HL-60/S4 treated with retinoic acid at 250 ng/mL for 4 days and 3 days (cell line): ENCODE measurements at regions not wholly inside any gene's neighbourhood (a gene's known extent, or its start where the extent isn't known, plus 50 kb on each side); places are given as distances from the start of the nearest gene placed in this dataset.

ENCODE experiments used
- in situ Hi-C: fragments of 300-500 bp; cut with MboI; formaldehyde crosslinking; loops from 2 replicates; pipeline ENCODE4 v1.7.0; 2022; ENCODE audit warnings: low sequenced_read_pairs

DNA sequence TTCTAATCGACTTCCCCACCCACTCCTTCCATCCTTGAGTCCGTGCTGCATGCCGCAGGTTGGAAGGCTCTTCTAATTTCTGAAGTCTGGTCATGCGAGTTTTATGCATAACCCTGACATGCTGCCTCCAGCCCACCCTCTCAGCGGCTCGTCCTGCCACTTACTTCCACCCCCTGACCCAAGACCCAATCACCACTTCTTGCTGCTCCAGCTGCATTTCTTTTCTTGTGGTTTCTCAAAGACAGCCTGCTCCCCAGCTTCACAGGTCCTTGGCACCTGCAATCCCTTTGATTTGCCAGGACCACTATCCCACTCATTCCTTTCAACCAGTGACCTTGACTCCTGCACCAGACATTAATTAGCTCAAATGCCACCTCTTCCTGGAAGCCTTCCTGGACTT is 486.7 kb downstream of the VRK1 start:
- in situ Hi-C loops = no loop called here

DNA sequence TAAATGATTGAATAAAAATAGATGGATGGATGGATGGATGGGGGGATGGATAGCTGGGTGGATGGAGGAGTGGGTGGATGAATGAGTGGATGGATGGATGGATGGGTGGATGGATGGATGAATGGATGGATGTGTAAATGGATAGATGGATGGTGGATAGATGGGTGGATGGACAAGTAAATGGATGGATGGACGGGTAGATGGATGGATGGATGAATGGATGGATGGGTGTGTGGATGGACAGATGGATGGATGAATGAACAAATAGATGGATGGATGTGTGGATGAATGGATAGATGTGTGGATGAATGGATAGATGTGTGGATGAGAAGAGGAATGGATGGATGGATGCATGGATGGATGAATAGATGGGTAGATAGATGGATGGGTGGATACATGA is 490.8 kb downstream of the VRK1 start:
- in situ Hi-C loops = no loop called here

DNA sequence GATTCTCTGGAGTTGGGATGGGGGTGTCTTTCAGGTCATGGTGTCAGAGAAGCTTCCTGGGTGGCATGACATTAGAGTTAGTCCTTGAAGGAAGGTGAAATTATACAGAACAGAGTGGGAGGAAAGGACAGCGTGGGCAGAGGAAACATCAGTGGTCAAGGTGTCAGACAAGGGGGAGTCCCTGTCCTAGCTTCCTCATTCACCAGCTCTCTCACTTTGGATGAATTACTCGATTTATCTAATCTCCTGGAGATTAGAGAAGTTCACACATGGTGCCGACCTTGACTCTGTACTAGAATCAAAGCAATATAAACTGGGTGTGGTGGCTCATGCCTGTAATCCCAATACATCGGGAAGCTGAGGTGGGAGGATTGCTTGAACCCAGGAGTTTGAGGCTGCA is 492.9 kb downstream of the VRK1 start:
- in situ Hi-C loops = no loop called here

DNA sequence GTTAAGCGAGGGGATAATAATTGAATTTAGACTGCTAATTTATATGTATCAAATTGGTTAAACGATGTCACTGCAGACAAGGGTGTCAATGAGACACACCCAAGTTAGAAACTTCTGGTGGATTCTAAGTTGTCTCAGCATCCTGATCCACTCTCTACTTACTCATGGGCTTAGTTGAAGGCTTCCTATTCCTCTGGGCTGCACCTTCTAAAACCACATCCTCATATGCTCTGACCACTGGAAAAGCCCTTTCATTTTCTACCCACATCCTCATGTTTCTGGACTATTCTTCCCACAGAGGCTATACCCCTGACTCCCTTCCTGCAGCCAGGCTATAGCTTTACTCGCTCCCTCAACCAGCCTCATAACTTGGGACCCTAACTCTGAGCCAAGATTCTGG is 493.8 kb downstream of the VRK1 start:
- in situ Hi-C loops = no loop called here

DNA sequence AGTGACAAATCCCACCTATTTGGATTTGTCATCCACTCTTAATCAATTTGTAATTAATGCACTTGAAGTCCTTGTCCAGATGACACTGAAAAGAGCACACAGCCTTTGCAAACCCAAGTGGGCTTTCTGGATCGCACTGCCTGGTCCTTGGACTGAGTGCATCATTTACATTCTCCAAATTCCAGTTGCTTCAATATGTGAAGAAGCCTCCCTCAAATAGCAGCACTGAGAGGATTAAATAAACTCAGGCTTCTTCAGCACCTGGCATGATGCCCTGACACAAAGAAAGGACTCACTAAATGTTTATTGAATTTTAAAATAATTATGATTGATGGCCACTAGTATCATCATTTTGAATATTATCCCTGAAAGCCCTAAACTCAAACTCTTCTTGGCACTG is 496.5 kb downstream of the VRK1 start:
- in situ Hi-C loops = no loop called here

DNA sequence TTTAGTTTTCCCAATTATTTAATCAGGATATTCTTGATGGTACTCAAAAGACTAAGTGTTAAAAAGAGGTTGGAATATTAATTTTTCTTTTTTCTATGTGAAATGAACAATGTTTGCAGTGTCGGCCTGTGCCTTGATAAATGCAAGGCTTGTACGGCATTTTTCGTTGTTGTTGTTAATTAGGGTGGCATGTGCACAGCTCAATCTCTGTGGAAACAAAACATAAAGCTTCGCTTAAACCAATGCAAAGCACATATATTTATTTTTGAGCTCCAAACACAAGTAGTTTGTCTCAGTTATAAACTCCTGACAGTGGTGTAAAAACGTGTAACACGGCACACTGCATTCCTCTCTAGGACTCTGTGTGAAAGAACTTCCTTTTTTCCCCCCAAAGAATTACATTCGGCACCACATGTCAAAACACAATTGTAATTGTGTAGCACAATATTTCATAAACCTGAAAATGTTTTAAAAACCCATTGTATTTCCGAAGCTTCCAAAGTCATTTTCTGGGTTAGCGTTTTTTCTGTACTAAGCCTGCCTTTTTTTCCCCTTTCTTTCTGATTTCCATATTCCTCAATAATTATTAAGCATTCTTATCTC is 498.0 kb downstream of the VRK1 start:
- in situ Hi-C loops = no loop called here

DNA sequence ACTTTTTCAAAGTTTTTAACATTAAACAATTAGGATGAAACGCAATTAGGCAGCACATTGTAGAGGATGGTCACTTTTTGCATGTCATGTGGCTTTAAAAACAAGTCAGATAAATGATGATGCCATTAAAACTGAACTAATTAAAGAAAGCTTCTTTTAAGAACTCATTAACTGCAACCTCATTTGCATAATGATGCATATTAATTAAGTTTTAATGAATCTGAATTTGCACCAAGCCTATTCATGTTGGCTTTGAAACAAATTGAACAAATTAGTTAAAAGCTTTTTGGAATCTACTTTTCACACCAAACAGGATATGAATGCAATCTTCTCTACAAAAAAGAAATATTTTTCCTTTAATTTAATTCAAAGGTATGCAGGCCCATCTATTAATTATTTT is 499.0 kb downstream of the VRK1 start:
- in situ Hi-C loops = no loop called here

DNA sequence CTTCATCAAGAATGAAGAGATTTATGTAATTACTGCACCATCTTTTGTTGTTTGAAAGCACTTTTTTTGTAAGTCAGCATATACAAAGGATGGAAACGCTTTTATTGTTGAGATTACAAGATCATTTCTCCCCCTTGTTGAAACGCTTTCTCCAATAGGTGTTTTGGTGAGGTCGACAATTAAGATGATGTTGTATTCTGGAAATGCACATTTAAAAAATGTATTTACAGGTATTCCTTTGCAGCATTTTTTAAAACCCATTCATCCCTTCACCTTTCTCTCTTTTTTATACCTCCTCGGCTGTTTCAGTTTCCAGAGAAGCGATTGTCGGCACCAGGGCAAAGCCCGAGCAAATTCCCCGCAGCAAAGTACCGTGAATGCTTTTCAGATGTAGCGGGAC is 499.9 kb downstream of the VRK1 start:
- in situ Hi-C loops = no loop called here

DNA sequence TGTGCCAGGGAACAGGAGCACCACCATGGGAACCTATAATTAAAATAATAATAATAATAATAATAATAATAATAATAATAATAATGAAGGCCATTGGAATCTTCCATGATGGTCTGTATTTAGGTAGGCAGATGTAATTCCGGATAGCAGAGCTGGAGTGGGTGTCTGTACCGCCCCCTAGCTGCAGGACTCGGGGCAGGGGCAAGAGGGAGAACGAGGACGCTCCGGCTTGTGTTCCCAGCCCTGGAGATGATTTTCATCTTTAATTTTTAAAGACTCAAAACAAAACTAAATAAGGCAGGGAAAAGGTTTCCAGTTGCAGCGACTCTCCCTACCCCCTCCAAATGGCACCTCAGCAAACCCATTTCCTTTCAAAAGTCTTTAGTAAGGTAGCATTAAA is 501.1 kb downstream of the VRK1 start:
- in situ Hi-C loops = no loop called here

DNA sequence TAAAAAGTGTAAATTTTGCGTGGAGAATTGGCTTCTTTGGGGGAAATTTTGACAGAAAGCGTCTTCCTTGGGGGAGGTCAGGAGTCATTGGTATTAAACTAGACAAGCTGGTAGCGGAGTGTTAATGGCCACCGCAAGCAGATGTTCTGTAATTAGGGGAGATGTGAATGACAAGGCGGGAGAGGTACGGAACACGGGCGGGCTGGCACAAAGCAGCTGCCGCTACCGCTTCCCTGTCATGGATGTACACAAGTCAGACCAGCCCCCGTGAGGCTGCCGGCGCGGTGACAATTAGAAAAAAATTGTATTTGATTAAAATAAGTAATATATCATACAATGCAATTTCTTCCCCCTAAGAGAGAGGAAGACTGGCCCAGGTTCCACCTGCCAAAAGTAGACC is 501.6 kb downstream of the VRK1 start:
- in situ Hi-C loops = no loop called here

DNA sequence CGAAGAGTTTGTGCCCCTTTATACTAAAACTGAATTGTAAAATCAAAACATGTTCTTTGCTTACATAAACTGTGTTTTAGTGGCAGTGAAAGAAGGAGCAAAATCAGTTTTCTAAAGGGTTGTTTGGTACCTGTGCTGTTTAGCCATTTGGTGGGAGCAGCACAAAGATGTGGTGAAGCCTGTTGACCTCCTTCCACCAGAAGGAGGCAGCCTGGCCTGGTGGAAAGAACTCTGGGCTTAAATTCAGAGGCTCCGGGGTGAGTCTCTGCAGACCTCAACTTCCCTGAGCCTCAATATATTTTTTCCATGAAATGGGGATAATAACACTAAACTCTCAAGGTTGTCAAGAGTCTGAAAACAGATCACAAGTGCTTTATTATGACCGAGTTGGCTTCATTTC is 502.5 kb downstream of the VRK1 start:
- in situ Hi-C loops = no loop called here

DNA sequence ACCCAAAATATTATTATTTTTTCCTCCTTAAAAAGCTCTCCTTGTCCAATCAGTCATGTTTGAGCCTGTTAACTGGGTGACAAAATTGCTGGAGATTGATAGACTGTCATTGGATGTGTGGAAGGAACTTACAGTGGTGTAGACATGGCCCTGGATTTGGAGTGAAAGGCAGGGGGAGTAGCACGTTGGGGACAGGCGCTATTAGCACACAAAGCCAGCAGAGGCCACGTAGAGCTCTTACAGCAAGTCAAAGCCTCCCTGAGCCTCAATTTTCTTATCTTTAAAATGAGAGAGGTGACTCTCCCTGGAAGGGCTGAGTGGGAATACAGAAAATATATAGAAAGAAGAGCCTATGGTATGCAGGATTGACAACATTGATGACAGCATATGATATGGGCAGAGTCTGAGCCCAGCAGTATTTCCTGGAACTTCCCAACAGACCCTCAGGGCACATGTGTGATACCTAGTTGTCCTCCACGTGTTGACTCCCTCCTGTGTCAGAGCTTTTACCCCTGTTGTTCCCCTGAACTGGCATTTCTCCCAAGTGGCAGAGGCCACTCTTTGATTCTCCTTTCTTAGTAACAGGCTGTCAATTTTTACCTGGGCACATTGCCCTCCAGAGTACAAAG is 504.9 kb downstream of the VRK1 start:
- in situ Hi-C loops = no loop called here

DNA sequence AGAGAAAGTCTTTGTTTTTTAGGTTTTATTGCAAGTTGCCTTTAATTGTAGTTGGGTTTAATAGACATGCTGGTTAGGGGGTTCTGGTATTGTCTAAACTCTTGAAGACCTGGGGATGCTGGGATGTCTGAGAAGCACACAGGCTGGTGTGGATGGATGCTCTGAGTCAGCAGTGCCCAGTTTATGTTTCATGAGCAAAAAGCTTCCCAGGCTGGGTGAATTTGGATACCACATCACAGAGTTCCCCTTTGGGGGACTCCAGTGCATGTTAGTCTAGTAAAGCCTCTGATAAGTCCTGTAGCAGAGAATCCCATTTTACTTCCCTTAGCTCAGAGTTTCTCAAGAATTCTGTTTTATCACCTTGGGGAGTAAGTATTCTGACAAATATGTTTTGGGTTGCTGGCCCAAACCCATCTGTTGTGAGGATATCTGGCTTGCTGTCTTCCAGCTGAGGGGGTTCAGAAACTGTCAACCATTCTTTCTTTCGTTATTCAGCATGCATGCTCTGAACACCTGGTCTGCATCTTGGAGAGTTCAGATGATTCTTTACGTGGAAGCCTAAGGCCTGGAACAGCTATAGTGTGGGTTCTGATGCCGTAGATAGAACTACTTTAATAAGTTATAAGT is 509.1 kb downstream of the VRK1 start:
- in situ Hi-C loops = no loop called here

DNA sequence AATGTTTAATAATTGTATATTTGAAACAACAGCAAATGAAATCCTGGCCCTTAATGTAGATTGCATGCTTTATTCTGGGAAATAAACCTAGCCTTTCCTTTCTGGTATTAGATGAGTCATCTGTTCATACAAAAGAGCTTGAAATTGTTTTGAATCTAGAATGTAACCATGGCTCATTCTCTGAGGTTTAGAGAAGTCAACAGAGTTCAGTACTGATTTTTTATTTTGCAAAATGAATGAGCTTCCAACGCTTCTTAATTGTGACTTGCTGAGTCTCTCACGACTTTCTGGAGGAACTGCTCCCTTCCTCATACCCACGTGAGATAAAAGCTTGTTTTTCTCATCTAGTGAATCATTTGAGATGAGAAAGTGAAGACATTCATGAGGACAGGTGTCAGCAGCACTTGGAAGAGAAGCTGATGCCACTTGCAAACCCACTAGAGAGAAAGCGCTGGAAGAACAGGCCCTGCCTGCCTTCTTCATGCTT is 509.6 kb downstream of the VRK1 start:
- in situ Hi-C loops = no loop called here

DNA sequence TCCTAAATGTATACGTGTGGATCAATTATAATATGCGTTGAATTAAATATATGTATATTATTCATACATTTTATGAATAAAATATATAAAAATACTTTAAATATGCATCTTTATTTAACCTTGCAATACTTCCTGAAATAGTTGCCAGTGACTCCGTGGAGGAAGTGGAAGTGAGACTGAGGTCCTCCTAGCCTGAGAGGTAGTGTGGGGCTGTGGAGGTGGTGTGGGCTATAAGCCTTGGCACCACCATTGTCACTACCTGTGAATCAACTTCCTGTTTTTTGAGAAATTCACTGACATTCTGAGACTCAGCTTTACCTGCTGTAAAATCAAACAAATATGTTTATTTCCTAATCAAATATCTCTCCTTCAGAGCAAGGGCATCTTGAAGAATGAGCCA is 514.2 kb downstream of the VRK1 start:
- in situ Hi-C loops = no loop called here

DNA sequence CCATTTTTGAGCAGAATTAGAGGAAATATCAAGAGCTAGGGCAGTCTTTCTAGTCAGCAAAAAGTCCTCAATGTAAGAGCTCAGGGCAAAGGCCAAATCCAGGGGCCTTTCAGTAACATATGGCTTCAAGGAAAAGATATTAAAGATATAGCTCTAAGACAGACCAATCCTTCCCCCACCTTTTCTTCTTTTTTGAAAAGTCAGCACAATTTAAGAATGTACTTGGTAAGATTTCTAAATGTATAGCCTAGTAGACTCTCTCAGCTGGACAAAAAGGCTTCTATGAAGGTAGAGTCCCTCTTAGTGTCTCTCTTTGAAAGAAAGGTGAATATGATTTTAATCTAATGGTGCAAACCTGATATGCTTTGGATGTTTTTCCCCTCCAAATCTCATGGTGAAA is 515.7 kb downstream of the VRK1 start:
- in situ Hi-C loops = no loop called here

DNA sequence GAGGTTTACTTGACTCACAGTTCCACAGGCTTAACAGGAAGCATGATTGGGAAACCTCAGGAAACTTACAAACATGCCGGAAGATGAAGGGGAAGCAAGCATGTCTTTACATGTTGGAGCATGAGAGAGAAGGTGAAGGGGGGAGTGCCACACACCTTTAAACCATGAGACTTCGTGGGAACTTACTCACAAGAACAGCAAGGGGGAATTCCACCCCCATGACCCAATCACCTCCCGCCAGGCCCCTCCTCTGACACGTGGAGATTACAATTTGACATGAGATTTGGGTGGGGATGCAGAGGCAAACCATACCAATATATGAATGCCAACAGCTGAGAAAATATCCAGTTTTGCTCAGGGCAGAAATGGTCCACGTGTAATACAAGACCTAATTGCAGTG is 518.6 kb downstream of the VRK1 start:
- in situ Hi-C loops = no loop called here

DNA sequence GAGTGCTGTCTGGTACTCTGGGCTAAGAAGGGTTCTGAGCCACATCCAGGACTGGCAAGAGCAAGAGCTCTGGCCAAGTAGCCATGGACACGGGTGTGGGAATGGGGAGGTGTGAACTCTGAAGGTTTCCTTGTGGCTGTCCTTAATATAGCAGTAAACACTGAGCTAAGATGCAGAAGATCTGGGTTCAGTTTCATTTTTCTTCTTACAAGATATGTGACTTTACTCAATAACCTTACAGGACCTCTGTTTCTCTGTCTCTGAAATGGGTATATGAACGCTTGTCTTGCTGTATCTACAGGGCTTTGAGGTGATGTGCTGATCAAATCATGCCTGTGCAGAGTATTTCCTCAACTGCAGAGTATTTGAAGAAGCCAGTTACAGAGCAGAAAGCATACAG is 521.2 kb downstream of the VRK1 start:
- in situ Hi-C loops = no loop called here

DNA sequence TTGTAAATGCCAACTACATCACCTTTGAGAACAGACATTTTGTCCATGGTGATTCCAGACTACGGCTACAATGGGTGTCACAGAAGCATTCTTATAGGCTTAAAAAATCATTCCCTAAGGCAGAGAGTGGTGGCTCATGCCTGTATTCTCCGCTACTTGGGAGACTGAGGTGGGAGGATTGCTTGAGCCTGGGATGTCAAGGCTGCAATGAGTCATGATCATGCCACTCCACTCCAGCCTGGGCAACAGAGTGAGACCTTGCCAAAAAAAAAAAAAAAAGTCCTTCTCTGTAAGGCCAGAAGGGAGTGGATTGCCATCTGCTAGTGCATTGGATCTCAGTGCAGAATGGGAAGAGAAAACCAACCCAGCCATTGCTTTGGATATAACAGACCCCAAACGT is 522.5 kb downstream of the VRK1 start:
- in situ Hi-C loops = no loop called here

DNA sequence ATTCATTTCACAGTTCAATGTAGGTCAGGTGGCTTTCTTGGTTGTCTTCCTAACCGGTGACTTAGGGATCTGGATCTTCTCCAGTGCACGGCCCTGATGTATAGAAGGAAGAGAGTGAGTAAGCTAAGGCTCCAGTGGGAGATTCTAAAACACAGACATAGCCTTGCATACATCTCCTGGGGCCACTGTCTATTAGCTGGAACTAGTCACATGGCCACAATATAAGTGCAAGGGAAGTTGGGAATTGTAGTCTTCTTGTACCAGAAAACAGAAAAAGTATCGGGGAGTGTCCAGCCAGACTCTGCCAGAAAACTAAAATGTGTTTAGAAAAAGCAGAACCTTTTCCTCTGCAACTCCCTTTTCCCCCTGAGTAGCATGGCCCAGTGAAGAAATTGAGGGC is 531.6 kb downstream of the VRK1 start:
- in situ Hi-C loops = no loop called here

DNA sequence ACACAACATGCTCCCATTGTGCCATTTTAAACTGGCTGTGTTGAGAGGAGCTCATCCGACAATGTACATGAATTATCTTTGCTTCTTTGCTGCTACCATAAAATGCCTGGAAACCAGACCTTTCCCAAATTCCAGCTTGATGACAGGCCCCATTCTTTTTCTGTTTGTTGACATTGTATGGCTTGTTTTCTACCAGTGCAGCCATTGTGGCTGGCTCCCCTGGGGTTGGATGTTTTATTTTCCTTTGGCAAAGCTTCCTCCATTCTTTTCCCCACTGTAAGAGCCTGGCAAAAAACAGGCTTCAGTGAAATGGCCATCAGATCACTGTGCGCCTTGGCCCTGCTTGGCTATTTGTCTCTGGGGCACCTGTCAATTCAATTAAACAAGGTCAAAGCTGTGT is 532.5 kb downstream of the VRK1 start:
- in situ Hi-C loops = no loop called here

DNA sequence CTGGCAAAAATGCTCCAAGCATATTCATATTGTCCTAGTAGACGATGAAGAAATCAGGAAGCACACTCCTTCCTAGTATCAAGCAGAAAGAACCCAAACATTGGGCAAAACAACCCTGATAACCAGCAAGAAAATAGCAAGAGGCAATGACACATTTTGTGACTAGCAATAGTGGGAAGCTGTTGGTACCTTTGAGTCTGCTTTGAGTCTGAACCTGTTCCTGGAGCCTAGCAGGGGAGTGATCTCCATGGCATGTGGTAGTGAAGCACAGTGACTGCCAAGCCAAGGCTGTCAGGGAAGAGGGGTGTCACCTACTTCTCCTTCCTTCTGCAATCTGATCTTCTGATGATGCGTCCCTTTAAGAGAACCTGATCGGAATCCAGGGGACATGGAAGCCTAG is 533.9 kb downstream of the VRK1 start:
- in situ Hi-C loops = no loop called here

DNA sequence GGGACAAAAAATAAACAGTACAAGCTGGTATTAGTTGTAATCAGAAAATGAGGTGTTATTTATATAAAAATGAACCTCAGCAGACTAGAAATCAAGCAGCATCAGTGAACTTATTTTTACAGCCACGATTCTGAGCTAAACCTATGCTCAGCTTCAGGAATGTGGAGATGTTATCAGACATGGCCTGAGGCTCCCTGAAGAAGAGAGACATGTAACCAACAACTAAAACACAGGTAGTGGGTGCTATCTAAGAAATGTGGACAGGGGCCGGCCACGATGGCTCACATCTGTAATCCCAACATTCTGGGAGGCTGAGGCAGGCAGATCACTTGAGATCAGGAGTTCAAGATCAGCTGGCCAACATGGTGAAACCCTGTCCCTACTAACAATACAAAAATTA is 534.3 kb downstream of the VRK1 start:
- in situ Hi-C loops = no loop called here
